K562 (cell line): ENCODE measurements at regions not wholly inside any gene's neighbourhood (a gene's known extent, or its start where the extent isn't known, plus 50 kb on each side); places are given as distances from the start of the nearest gene placed in this dataset.

ENCODE experiments used
- BHLHE40 ChIP-seq: IDR thresholded peaks from 2 replicates; pipeline ENCODE4 v1.6.1; 2011; ENCODE audit warnings: low read length, improper control_type of control experiment
- CTCF ChIP-seq, 3 experiments: IDR thresholded peaks in 2 of 3; conservative IDR thresholded peaks in 1 of 3; 2 replicates each; pipeline ENCODE4 v1.5.1; 2011 to 2012; ENCODE audit warnings: low read length in 3 of 3, mild to moderate bottlenecking in 3 of 3, control low read depth in 2 of 3, improper control_type of control experiment in 1 of 3, inconsistent platforms in 1 of 3, low read depth in 1 of 3, mixed read lengths in 1 of 3, moderate library complexity in 1 of 3; ENCODE audit not compliant: insufficient read depth in 2 of 3
- EP300 ChIP-seq: IDR thresholded peaks from 2 replicates; pipeline ENCODE4 v1.6.1; 2012; ENCODE audit warnings: low read length, improper control_type of control experiment
- LARP7 ChIP-seq: fragments of 450-650 bp; IDR thresholded peaks from 2 replicates; pipeline ENCODE4 v1.6.1; 2016
- MEIS2 ChIP-seq: fragments of 450-650 bp; IDR thresholded peaks from 2 replicates; pipeline ENCODE4 v1.6.1; 2014; ENCODE audit warnings: mild to moderate bottlenecking; ENCODE audit not compliant: partially characterized antibody
- NFYB ChIP-seq: IDR thresholded peaks from 2 replicates; pipeline ENCODE4 v1.6.1; 2011; ENCODE audit warnings: mild to moderate bottlenecking, moderate library complexity; ENCODE audit not compliant: insufficient read length; ENCODE audit errors: extremely low read depth
- POLR2A ChIP-seq: fragments of 450-650 bp; conservative IDR thresholded peaks from 2 replicates; pipeline ENCODE4 v1.6.1; 2016
- U2AF2 ChIP-seq: fragments of 200-400 bp; formaldehyde crosslinking; optimal IDR thresholded peaks from 2 replicates; pipeline ENCODE3; 2017; ENCODE audit warnings: low read depth, mild to moderate bottlenecking, low read length
- USF1 ChIP-seq: sonication (generic); formaldehyde crosslinking; IDR thresholded peaks from 2 replicates; pipeline ENCODE4 v1.9.0; 2022; ENCODE audit warnings: mild to moderate bottlenecking, missing genetic modification reagents
- ZNF232 ChIP-seq: sonication (generic); formaldehyde crosslinking; IDR thresholded peaks from 2 replicates; pipeline ENCODE4 v1.8.0; 2022; ENCODE audit warnings: mild to moderate bottlenecking, missing genetic modification reagents

- no peak for TF ChIP-seq MEIS2
- TF ChIP-seq CTCF (IDR thresholded peaks at IDR 0.05 in 2 of 3, conservative IDR thresholded peaks at IDR 0.05 in 1 of 3; ENCODE audit: insufficient read depth in 2 of 3, low read depth in 1 of 3, low read length in 3 of 3), result no peak
- no peak for TF ChIP-seq EP300
- TF ChIP-seq ZNF232 (CRISPR knock-in tag), result no peak
- no peak for TF ChIP-seq U2AF2
- no peak for TF ChIP-seq BHLHE40
- no peak for TF ChIP-seq USF1 (CRISPR knock-in tag)
- no peak for TF ChIP-seq NFYB
- no peak for TF ChIP-seq LARP7
- no peak for TF ChIP-seq POLR2A
Measured at GRCh38 chr2:33958591-33958990, 359.5 kb upstream of the FAM98A start.
